Heart left ventricle (tissue), 13 donors: ENCODE measurements at regions not wholly inside any gene's neighbourhood (a gene's known extent, or its start where the extent isn't known, plus 50 kb on each side); places are given as distances from the start of the nearest gene placed in this dataset.

ENCODE experiments used
- POLR2A ChIP-seq, 2 donors: fragments of 450-650 bp; IDR thresholded peaks; one replicate each; pipeline ENCODE4 v1.6.1; 2017; ENCODE audit warnings: antibody characterized with exemption in 2 of 2, mild to moderate bottlenecking in 2 of 2, moderate library complexity in 2 of 2
- TF ChIP-seq, protein P1 (sequence below), 12 donors: fragments of 200-600 bp; sonication (generic) in 4 of 12; IDR thresholded peaks; one replicate each; pipeline versions ENCODE4 v1.5.0 to v1.8.0; 2018 to 2022; ENCODE audit warnings: antibody characterized with exemption in 12 of 12, mild to moderate bottlenecking in 5 of 12
- donor health status: ischemic (EF 13 %, LVEDD 7.1; RV severe dilation, severe dysfunction).
- donor health status: DM: no; HTN: yes; CAD: no.
- donor health status: DM: no; HTN: no; CAD: no.
- donor health status: ischemic (EF 25% LVEDD 6.9; RV normal size, moderate dysfunction).
- donor health status: ischemic (EF 25% LVEDD 5.7; RV mildly dilated, moderate dysfunction).
- donor health status: ischemic (EF 35%, LVEDD 5.7; RV mildly dilated, moderate dysfunction).
- donor health status: nonischemic (EF 11% LVEDD 7.7; RV severe dilation, severe dysfunction).
- donor health status: DM: yes; HTN: yes; CAD: no.
- donor health status: PGD.
- donor health status: ischemic (EF 29% LVEDD 5.4; RV normal size, mild dysfunction).
- donor health status: nonischemic (EF 23%, LVEDD 6.1; RV moderate dilation, normal function).

GRCh38 chr13:73179650-73180274, 121.0 kb downstream of the KLF5 start:
- TF ChIP-seq POLR2A (IDR thresholded peaks at IDR 0.05) = no peak
- TF ChIP-seq, protein P1, sequence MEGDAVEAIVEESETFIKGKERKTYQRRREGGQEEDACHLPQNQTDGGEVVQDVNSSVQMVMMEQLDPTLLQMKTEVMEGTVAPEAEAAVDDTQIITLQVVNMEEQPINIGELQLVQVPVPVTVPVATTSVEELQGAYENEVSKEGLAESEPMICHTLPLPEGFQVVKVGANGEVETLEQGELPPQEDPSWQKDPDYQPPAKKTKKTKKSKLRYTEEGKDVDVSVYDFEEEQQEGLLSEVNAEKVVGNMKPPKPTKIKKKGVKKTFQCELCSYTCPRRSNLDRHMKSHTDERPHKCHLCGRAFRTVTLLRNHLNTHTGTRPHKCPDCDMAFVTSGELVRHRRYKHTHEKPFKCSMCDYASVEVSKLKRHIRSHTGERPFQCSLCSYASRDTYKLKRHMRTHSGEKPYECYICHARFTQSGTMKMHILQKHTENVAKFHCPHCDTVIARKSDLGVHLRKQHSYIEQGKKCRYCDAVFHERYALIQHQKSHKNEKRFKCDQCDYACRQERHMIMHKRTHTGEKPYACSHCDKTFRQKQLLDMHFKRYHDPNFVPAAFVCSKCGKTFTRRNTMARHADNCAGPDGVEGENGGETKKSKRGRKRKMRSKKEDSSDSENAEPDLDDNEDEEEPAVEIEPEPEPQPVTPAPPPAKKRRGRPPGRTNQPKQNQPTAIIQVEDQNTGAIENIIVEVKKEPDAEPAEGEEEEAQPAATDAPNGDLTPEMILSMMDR (IDR thresholded peaks at IDR 0.05) = no peak
